GM23338 (cell line): ENCODE measurements at regions not wholly inside any gene's neighbourhood (a gene's known extent, or its start where the extent isn't known, plus 50 kb on each side); places are given as distances from the start of the nearest gene placed in this dataset.

ENCODE experiments used
- ATAC-seq: fragments of 200-7000 bp; cut with Tn5 transposase; 3 replicates; pipeline ENCODE4 v1.9.1; 2020
- DNase-seq: peaks from one replicate; pipeline ENCODE4 v3.0.0-alpha.2; 2015; ENCODE audit warnings: low spot score
- H2AFZ ChIP-seq: fragments of 200-600 bp; sonication (generic); 2 replicates; pipeline ENCODE4 v1.8.0; 2016; ENCODE audit warnings: antibody characterized with exemption, mild to moderate bottlenecking, moderate library complexity
- H3F3A ChIP-seq: fragments of 200-600 bp; sonication (generic); replicated peaks from 2 replicates; pipeline ENCODE4 v1.8.0; 2017; ENCODE audit warnings: antibody characterized with exemption, mixed run types, low read depth
- H3K27ac ChIP-seq: fragments of 200-600 bp; sonication (generic); 2 replicates; pipeline ENCODE4 v1.6.1; 2016; ENCODE audit warnings: low read depth
- H3K27me3 ChIP-seq: fragments of 200-600 bp; sonication (generic); 2 replicates; pipeline ENCODE4 v1.8.0; 2016; ENCODE audit warnings: mild to moderate bottlenecking, mixed run types, moderate library complexity; ENCODE audit not compliant: insufficient read depth
- H3K36me3 ChIP-seq: fragments of 200-600 bp; sonication (generic); 2 replicates; pipeline ENCODE4 v1.8.0; 2016; ENCODE audit warnings: mild to moderate bottlenecking; ENCODE audit not compliant: insufficient read depth
- H3K4me1 ChIP-seq: fragments of 200-600 bp; sonication (generic); 2 replicates; pipeline ENCODE4 v1.8.0; 2016; ENCODE audit warnings: mild to moderate bottlenecking, moderate library complexity; ENCODE audit not compliant: insufficient read depth
- H3K4me2 ChIP-seq: fragments of 200-600 bp; sonication (generic); 2 replicates; pipeline ENCODE4 v1.7.1; 2017; ENCODE audit warnings: mixed run types
- H3K4me3 ChIP-seq: fragments of 200-600 bp; sonication (generic); 2 replicates; pipeline ENCODE4 v1.6.1; 2016; ENCODE audit warnings: mixed run types
- H3K79me2 ChIP-seq: fragments of 200-600 bp; sonication (generic); replicated peaks from 2 replicates; pipeline ENCODE4 v1.8.0; 2017; ENCODE audit warnings: mild to moderate bottlenecking; ENCODE audit not compliant: insufficient read depth
- H3K9me2 ChIP-seq: fragments of 200-600 bp; sonication (generic); 2 replicates; pipeline ENCODE4 v1.8.0; 2017; ENCODE audit not compliant: insufficient read depth
- H4K20me1 ChIP-seq: fragments of 200-600 bp; sonication (generic); replicated peaks from 2 replicates; pipeline ENCODE4 v1.8.0; 2017; ENCODE audit warnings: mild to moderate bottlenecking; ENCODE audit not compliant: insufficient read depth
- H3K27ac Mint-ChIP-seq: 2 replicates; pipeline ENCODE4 v1.8.0; 2020; ENCODE audit warnings: inconsistent platforms, mild to moderate bottlenecking, moderate library complexity, mixed read lengths
- H3K27me3 Mint-ChIP-seq: 3 replicates; pipeline ENCODE4 v1.8.0; 2022; ENCODE audit warnings: low read depth, mild to moderate bottlenecking, moderate library complexity, mixed read lengths, inconsistent platforms; ENCODE audit not compliant: insufficient read depth, poor library complexity
- H3K36me3 Mint-ChIP-seq: 3 replicates; pipeline ENCODE4 v1.8.0; 2021; ENCODE audit warnings: low read depth, mild to moderate bottlenecking, inconsistent platforms, moderate library complexity, mixed read lengths
- H3K4me1 Mint-ChIP-seq: 3 replicates; pipeline ENCODE4 v1.8.0; 2020; ENCODE audit warnings: mild to moderate bottlenecking, inconsistent platforms, mixed read lengths
- H3K4me3 Mint-ChIP-seq: 3 replicates; pipeline ENCODE4 v1.8.0; 2021; ENCODE audit warnings: moderate library complexity, mild to moderate bottlenecking, inconsistent platforms, mixed read lengths
- H3K9me3 Mint-ChIP-seq: 3 replicates; pipeline ENCODE4 v1.8.0; 2020; ENCODE audit warnings: moderate library complexity, mild to moderate bottlenecking, inconsistent platforms, mixed read lengths
- CREB1 ChIP-seq: fragments of 250-450 bp; sonication (Bioruptor Pico); IDR thresholded peaks from 2 replicates; pipeline ENCODE4 v1.5.0; 2020; ENCODE audit warnings: low read depth, mild to moderate bottlenecking, moderate library complexity
- EZH2 ChIP-seq: fragments of 200-600 bp; sonication (generic); IDR thresholded peaks from one replicate; pipeline ENCODE4 v1.8.0; 2017; ENCODE audit warnings: antibody characterized with exemption, mild to moderate bottlenecking, low read depth; ENCODE audit not compliant: unreplicated experiment
- JUNB ChIP-seq: IDR thresholded peaks from one replicate; pipeline ENCODE4 v1.6.1; 2016; ENCODE audit warnings: antibody characterized with exemption; ENCODE audit not compliant: unreplicated experiment
- POLR2AphosphoS5 ChIP-seq: IDR thresholded peaks from 2 replicates; pipeline ENCODE4 v1.6.1; 2016; ENCODE audit warnings: antibody characterized with exemption, low read depth
- REST ChIP-seq: IDR thresholded peaks from one replicate; pipeline ENCODE4 v1.6.1; 2018; ENCODE audit warnings: antibody characterized with exemption; ENCODE audit not compliant: unreplicated experiment
- STAT1 ChIP-seq: IDR thresholded peaks from one replicate; pipeline ENCODE4 v1.6.1; 2016; ENCODE audit warnings: antibody characterized with exemption; ENCODE audit not compliant: unreplicated experiment
- ZNF114 ChIP-seq: fragments of 250-450 bp; sonication (Bioruptor Pico); IDR thresholded peaks from 2 replicates; pipeline ENCODE4 v1.5.0; 2020; ENCODE audit warnings: mild to moderate bottlenecking, moderate library complexity
- TF ChIP-seq, protein P1 (sequence below), 2 experiments: fragments of 200-600 bp in 1 of 2; sonication (generic) in 1 of 2; conservative IDR thresholded peaks; 2 replicates each; pipeline versions ENCODE4 v1.5.1 to v1.6.1; 2016 to 2017; ENCODE audit warnings: antibody characterized with exemption in 2 of 2, low read depth in 2 of 2, mild to moderate bottlenecking in 2 of 2, moderate library complexity in 1 of 2
- TF ChIP-seq, protein P2 (sequence below): IDR thresholded peaks from 2 replicates; pipeline ENCODE4 v1.6.1; 2016; ENCODE audit warnings: antibody characterized with exemption
- TF ChIP-seq, protein P3 (sequence below): fragments of 250-450 bp; sonication (Bioruptor Pico); IDR thresholded peaks from 2 replicates; pipeline ENCODE4 v1.5.0; 2020; ENCODE audit warnings: mild to moderate bottlenecking, moderate library complexity

DNA sequence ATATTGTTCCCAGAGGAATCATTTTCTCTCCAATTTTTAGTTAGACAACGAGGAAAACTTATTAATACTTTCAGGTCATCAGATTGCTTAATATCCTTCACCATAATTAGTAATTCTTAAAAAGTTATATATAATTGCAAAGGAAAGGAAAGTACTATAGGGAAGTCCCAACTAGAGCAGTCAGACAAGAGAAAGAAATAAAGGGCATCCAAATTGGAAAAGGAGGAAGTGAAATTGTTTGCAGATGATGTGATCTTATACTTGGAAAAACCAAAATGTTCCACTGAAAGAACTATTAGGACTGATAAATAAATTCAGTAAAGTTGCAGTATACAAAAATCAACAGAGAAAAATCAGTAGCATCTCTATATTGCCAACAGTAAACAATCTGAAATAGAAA is 223.5 kb upstream of the MEF2C start:
- H3K27ac Mint-ChIP-seq, result no peak overlapping the region
- H3K4me1 ChIP-seq, result no peaks in the 10 kb centered on the region
- DNase-seq, result no peak
- H3K9me2 ChIP-seq, result no peaks in the 10 kb centered on the region
- no peaks in the 10 kb centered on the region for H3K27me3 ChIP-seq
- no peak overlapping the region for H3K27ac ChIP-seq
- no peaks in the 10 kb centered on the region for H3K4me1 Mint-ChIP-seq
- no peak for TF ChIP-seq STAT1
- TF ChIP-seq CREB1 (CRISPR knock-in tag), result no peak
- no peak for TF ChIP-seq POLR2AphosphoS5
- TF ChIP-seq, protein P1, sequence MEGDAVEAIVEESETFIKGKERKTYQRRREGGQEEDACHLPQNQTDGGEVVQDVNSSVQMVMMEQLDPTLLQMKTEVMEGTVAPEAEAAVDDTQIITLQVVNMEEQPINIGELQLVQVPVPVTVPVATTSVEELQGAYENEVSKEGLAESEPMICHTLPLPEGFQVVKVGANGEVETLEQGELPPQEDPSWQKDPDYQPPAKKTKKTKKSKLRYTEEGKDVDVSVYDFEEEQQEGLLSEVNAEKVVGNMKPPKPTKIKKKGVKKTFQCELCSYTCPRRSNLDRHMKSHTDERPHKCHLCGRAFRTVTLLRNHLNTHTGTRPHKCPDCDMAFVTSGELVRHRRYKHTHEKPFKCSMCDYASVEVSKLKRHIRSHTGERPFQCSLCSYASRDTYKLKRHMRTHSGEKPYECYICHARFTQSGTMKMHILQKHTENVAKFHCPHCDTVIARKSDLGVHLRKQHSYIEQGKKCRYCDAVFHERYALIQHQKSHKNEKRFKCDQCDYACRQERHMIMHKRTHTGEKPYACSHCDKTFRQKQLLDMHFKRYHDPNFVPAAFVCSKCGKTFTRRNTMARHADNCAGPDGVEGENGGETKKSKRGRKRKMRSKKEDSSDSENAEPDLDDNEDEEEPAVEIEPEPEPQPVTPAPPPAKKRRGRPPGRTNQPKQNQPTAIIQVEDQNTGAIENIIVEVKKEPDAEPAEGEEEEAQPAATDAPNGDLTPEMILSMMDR (conservative IDR thresholded peaks at IDR 0.05; ENCODE audit: low read depth in 2 of 2), result no peak
- TF ChIP-seq REST, result no peak
- TF ChIP-seq, protein P2, sequence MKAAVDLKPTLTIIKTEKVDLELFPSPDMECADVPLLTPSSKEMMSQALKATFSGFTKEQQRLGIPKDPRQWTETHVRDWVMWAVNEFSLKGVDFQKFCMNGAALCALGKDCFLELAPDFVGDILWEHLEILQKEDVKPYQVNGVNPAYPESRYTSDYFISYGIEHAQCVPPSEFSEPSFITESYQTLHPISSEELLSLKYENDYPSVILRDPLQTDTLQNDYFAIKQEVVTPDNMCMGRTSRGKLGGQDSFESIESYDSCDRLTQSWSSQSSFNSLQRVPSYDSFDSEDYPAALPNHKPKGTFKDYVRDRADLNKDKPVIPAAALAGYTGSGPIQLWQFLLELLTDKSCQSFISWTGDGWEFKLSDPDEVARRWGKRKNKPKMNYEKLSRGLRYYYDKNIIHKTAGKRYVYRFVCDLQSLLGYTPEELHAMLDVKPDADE, result no peak
- TF ChIP-seq ZNF114 (CRISPR knock-in tag), result no peak
- no peak for TF ChIP-seq EZH2
- no peak for TF ChIP-seq JUNB
- TF ChIP-seq, protein P3, sequence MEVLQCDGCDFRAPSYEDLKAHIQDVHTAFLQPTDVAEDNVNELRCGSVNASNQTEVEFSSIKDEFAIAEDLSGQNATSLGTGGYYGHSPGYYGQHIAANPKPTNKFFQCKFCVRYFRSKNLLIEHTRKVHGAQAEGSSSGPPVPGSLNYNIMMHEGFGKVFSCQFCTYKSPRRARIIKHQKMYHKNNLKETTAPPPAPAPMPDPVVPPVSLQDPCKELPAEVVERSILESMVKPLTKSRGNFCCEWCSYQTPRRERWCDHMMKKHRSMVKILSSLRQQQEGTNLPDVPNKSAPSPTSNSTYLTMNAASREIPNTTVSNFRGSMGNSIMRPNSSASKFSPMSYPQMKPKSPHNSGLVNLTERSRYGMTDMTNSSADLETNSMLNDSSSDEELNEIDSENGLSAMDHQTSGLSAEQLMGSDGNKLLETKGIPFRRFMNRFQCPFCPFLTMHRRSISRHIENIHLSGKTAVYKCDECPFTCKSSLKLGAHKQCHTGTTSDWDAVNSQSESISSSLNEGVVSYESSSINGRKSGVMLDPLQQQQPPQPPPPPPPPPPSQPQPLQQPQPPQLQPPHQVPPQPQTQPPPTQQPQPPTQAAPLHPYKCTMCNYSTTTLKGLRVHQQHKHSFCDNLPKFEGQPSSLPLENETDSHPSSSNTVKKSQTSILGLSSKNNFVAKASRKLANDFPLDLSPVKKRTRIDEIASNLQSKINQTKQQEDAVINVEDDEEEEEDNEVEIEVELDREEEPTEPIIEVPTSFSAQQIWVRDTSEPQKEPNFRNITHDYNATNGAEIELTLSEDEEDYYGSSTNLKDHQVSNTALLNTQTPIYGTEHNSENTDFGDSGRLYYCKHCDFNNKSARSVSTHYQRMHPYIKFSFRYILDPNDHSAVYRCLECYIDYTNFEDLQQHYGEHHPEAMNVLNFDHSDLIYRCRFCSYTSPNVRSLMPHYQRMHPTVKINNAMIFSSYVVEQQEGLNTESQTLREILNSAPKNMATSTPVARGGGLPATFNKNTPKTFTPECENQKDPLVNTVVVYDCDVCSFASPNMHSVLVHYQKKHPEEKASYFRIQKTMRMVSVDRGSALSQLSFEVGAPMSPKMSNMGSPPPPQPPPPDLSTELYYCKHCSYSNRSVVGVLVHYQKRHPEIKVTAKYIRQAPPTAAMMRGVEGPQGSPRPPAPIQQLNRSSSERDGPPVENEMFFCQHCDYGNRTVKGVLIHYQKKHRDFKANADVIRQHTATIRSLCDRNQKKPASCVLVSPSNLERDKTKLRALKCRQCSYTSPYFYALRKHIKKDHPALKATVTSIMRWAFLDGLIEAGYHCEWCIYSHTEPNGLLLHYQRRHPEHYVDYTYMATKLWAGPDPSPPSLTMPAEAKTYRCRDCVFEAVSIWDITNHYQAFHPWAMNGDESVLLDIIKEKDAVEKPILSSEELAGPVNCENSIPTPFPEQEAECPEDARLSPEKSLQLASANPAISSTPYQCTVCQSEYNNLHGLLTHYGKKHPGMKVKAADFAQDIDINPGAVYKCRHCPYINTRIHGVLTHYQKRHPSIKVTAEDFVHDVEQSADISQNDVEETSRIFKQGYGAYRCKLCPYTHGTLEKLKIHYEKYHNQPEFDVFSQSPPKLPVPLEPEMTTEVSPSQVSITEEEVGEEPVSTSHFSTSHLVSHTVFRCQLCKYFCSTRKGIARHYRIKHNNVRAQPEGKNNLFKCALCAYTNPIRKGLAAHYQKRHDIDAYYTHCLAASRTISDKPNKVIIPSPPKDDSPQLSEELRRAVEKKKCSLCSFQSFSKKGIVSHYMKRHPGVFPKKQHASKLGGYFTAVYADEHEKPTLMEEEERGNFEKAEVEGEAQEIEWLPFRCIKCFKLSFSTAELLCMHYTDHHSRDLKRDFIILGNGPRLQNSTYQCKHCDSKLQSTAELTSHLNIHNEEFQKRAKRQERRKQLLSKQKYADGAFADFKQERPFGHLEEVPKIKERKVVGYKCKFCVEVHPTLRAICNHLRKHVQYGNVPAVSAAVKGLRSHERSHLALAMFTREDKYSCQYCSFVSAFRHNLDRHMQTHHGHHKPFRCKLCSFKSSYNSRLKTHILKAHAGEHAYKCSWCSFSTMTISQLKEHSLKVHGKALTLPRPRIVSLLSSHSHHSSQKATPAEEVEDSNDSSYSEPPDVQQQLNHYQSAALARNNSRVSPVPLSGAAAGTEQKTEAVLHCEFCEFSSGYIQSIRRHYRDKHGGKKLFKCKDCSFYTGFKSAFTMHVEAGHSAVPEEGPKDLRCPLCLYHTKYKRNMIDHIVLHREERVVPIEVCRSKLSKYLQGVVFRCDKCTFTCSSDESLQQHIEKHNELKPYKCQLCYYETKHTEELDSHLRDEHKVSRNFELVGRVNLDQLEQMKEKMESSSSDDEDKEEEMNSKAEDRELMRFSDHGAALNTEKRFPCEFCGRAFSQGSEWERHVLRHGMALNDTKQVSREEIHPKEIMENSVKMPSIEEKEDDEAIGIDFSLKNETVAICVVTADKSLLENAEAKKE, result no peak
- no peak overlapping the region for H3K4me2 ChIP-seq
- H3K4me3 ChIP-seq, result no peak overlapping the region
- H3F3A ChIP-seq, result no peaks in the 10 kb centered on the region
- no peak for ATAC-seq
- no peaks in the 10 kb centered on the region for H4K20me1 ChIP-seq
- H3K79me2 ChIP-seq, result no peaks in the 10 kb centered on the region
- H3K36me3 ChIP-seq, result no peaks in the 10 kb centered on the region
- H3K9me3 Mint-ChIP-seq, result no peaks in the 10 kb centered on the region
- no peaks in the 10 kb centered on the region for H3K36me3 Mint-ChIP-seq
- H3K27me3 Mint-ChIP-seq, result no peaks in the 10 kb centered on the region
- no peak overlapping the region for H2AFZ ChIP-seq
- H3K4me3 Mint-ChIP-seq, result no peak overlapping the region
